HG02973 (cell line): ENCODE measurements at regions not wholly inside any gene's neighbourhood (a gene's known extent, or its start where the extent isn't known, plus 50 kb on each side); places are given as distances from the start of the nearest gene placed in this dataset.
"Not testable (repeated sequence)": the region's sequence is repeated elsewhere in the genome, so short reads cannot be mapped to it uniquely, and the experiment has no call there.

ENCODE experiments used
- ATAC-seq: cut with Tn5 transposase; IDR thresholded peaks from one replicate; pipeline ENCODE4 v1.9.1; 2021; ENCODE audit warnings: moderate library complexity; ENCODE audit not compliant: unreplicated experiment

DNA sequence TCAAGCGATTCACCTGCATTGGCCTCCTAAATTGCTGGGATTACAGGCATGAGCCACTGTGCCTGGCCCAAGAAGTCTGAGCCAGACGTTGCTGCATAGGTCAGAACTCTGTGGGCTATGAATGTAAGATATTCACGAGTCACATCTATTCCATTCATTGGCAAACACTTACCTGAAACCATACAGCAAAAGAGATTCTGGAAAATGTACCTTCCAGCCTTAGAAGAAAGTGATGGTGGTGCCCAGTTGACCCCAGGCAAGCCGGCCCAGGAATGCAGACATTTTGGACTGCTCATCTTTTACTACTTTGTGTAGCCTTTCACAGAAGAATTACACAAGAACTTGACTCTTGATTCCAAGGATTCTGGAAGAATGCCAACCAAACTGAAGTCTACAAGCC lies 135.6 kb upstream of the N4BP1 start:
- no peak for ATAC-seq

DNA sequence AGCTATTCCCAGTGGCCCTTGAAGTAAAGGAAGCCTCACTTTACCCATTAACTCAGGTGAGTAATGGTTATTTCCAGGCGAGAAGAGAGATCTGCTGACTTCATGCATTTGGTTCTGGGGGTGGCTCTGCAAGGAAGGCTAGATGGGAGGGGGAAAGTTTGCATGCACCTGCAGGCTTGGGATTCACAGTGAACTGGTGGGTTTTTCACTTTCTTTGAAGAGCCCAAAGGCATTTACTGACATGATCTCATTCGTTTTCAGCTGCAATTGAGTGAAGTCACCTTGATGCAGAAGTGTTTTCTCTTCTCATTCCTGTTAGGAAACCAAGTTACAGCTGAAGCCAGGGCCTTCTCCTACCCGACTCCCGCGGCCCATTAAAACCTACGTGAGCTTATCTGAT lies 131.0 kb upstream of the N4BP1 start:
- ATAC-seq = no peak

DNA sequence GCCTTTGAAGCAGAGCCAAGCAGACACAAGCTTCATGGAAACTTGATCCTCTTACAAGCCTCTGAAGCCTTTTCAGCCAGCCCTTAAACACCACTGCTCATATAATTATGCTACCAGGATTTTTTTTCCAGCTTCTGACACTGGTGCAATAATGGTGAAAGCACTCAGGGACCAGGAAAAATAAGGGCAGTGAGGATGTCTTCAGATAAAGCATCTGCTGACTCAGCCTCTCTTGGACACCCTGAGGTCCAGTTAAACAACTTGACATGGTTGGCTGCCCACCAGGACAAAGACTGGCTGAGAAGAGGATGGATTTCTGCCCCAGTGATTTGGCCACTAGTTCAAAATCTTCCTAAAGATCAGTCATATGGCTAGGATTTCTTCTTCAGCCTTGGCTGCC lies 124.2 kb upstream of the N4BP1 start:
- no peak for ATAC-seq

DNA sequence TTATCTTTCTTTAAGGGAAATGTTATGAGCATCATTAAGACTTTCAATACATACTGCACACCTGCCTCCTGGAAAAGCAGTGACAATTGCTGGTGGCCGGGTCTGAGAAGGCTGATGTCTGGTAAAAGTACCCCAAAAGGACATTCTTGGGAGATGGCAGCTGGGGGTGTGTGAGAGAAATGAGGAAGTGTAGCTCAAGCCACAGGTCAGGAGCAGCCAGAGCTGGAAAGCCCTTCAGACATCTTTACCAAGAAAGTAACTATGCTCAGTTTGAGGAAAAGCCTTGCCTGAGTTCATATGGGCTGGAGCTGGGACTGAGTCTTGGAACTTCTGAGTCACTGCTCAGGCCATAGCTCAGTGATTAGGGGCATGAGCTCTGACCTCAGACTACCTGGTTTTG lies 94.7 kb upstream of the N4BP1 start:
- no peak for ATAC-seq

DNA sequence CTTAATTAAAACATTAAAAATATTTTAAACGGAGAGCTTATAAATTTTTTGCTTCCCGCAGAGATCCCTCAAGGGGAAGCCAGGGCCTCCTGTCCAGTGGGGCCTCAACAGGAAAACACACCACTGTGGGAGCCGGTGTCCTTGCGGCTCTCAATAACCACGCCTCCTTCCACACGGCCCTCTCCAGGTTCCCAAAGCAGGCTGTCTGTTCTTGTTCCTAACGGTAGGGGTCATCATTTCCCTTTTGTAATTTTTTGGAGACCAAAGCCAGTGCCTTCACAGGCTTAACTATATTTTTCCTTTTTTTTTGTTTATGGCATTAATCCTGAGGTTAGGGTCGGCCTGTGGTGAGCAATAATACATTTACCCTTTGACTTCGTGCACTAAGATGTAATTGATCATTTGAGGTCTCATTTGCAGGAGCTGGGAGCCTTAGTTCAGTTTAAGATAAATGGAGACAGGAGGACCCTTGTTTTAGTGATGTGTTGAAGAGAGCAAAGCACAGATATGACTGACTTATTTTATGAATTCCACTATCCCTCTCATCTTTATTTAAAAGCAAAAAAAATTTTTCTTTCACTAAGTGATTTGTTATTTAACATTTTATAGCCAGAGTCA lies 77.5 kb upstream of the N4BP1 start:
- peak; percentile 90 for ATAC-seq

DNA sequence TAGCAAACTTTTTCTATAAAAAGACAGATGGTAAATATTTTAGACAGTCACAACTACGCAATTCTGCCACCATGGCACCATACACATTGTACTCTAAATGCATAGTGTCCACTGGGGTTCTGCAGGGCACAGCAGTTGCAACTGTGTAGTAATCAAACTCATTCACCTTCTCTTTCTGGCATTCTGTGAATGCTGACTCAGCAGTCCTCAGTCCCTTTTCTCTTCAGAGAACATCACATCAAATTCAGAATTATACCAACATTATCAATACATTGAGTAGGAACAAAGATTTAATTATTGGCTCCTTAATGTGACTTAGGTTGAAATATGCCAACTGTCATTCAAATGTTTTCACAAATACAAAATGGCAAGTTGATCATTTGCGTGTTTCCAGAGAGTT lies 74.2 kb upstream of the N4BP1 start:
- no peak for ATAC-seq

DNA sequence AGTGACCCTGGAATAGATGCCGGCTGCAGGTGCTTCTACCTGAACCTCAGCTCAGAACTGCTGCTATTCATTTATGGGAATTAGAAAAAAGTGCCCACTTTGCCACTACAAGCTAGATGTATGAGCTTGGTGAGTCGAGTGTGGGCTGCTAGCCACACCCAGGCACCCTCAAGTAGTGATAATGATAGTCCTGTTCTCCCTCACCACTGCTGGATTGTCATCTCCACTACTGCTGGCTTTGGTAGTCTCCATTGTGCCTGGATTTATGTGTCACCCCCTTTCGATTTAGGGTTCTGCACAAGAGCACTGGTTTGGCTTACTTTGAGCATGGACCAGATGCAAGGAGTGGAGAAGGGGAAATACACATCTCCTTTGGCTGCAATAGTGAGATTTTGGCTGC lies 73.0 kb upstream of the N4BP1 start:
- ATAC-seq = no peak

DNA sequence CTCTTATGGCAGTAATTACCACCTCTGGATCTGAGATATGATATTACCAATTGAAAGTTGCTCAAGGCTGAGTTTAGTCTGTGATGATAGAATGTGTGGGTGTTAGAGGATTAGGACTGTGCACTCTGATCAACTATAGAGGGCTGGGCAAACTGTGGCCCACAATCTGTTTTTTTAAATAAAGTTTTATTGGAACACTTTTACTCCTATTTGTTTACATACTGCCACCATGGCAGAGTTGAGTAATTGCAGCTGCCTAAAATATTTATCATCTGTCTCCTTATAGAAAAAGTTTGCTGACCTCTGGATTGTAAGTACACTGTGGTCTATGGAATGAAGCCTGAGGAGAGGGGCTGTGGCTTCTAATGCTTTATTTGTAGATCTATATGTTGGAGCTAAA lies 71.5 kb upstream of the N4BP1 start:
- no peak for ATAC-seq

DNA sequence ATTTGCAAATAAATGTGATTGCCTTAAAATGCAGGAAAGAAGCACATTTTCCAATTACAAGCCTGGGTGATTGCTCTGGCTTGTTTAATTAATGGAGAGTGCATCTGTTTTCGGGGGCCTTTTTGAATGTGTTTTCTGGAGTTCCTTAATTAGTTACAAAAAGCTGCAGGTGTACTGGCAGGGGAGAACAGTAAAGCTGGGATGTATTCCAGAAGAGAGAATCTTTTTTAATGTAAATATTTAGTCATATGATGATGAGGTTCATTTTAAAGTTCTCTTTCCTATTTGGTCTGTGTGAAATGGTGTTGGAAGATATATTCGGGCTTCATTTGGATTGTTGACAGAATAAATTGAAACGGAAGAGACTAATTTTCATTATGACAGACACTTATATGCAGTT lies 70.9 kb upstream of the N4BP1 start:
- ATAC-seq = no peak

DNA sequence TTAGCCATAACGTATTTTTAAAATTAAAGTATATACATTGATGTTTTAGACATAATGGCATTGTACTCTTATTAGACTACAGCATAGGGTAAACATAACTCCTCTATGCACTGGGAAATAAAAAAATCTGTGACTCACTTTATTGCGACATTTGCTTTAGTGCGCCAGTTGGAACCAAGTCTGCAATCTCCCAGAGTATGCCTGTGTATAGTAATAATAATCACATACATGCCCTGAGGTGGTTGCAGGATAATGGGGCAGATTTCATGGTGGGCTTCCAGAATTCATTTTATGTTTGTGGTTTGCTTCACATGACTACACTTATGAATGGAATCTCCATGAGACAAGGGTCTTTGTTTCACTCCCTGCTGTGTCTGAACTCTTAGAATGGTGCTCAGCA lies 66.9 kb upstream of the N4BP1 start:
- ATAC-seq = no peak

DNA sequence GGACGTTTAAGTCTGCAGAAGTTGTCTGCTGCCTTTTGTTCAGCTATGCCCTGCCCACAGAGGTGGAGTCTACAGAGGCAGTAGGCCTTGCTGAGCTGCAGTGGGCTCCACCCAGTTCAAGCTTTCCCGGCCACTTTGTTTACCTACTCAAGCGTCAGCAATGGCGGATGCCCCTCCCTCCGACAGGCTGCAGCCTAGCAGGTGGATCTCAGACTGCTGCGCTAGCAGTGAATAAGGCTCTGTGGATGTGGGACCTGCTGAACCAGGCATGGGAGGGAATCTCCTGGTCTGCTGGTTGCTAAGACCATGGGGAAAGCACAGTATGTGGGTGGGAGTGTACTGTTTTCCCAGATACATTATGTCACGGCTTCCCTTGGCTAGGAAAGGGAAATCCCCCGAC lies 58.2 kb upstream of the N4BP1 start:
- not testable (repeated sequence) for ATAC-seq

DNA sequence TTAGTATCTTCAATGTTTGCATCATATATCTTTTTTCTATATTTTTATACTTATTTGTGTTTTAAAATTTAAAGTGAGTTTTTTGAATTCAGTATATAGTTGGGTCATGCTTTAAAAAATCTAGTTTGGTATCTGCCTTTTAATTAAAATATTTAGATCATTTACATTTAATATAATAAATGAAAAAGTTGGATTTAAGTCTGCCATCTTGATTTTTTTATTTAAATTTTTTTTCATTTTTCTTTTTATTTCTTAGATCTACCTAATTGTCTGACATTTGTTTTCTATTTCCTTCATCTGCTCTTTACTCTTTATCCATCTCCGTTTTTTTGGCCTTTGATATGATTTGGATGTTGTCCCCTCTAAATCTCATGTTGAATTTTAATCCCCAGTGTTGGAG lies 50.0 kb upstream of the N4BP1 start:
- ATAC-seq = no peak
